HL-60 (cell line): ENCODE measurements at regions not wholly inside any gene's neighbourhood (a gene's known extent, or its start where the extent isn't known, plus 50 kb on each side); places are given as distances from the start of the nearest gene placed in this dataset.

ENCODE experiments used
- GABPA ChIP-seq: IDR thresholded peaks from 2 replicates; pipeline ENCODE4 v1.6.1; 2012; ENCODE audit warnings: low read depth
- TF ChIP-seq, protein P1 (sequence below): IDR thresholded peaks from one replicate; pipeline ENCODE4 v1.5.1; 2011; ENCODE audit warnings: low read length, control low read depth, inconsistent platforms; ENCODE audit not compliant: insufficient read depth

GRCh38 chr3:111285694-111286093 is 214.1 kb downstream of the NECTIN3 start:
- TF ChIP-seq, protein P1, sequence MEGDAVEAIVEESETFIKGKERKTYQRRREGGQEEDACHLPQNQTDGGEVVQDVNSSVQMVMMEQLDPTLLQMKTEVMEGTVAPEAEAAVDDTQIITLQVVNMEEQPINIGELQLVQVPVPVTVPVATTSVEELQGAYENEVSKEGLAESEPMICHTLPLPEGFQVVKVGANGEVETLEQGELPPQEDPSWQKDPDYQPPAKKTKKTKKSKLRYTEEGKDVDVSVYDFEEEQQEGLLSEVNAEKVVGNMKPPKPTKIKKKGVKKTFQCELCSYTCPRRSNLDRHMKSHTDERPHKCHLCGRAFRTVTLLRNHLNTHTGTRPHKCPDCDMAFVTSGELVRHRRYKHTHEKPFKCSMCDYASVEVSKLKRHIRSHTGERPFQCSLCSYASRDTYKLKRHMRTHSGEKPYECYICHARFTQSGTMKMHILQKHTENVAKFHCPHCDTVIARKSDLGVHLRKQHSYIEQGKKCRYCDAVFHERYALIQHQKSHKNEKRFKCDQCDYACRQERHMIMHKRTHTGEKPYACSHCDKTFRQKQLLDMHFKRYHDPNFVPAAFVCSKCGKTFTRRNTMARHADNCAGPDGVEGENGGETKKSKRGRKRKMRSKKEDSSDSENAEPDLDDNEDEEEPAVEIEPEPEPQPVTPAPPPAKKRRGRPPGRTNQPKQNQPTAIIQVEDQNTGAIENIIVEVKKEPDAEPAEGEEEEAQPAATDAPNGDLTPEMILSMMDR, result no peak
- no peak for TF ChIP-seq GABPA
